Fibroblast of pulmonary artery (primary cell): ENCODE measurements at regions not wholly inside any gene's neighbourhood (a gene's known extent, or its start where the extent isn't known, plus 50 kb on each side); places are given as distances from the start of the nearest gene placed in this dataset.
A peak's percentile ranks its signal among the peaks of the same experiment; 100 is the strongest.
"Not testable (repeated sequence)": the region's sequence is repeated elsewhere in the genome, so short reads cannot be mapped to it uniquely, and the experiment has no call there.

ENCODE experiments used
- DNase-seq: peaks from one replicate; pipeline ENCODE4 v3.0.0-alpha.2; 2010; ENCODE audit warnings: low read depth
- H3K4me3 ChIP-seq: replicated peaks from 2 replicates; pipeline ENCODE4 v1.5.1; 2011; ENCODE audit warnings: low read depth, mild to moderate bottlenecking, control low read depth, low read length, moderate library complexity
- TF ChIP-seq, protein P1 (sequence below): IDR thresholded peaks from 2 replicates; pipeline ENCODE4 v1.5.1; 2011; ENCODE audit warnings: mild to moderate bottlenecking, control low read depth, low read length, inconsistent platforms; ENCODE audit errors: missing control alignments

- TF ChIP-seq, protein P1, sequence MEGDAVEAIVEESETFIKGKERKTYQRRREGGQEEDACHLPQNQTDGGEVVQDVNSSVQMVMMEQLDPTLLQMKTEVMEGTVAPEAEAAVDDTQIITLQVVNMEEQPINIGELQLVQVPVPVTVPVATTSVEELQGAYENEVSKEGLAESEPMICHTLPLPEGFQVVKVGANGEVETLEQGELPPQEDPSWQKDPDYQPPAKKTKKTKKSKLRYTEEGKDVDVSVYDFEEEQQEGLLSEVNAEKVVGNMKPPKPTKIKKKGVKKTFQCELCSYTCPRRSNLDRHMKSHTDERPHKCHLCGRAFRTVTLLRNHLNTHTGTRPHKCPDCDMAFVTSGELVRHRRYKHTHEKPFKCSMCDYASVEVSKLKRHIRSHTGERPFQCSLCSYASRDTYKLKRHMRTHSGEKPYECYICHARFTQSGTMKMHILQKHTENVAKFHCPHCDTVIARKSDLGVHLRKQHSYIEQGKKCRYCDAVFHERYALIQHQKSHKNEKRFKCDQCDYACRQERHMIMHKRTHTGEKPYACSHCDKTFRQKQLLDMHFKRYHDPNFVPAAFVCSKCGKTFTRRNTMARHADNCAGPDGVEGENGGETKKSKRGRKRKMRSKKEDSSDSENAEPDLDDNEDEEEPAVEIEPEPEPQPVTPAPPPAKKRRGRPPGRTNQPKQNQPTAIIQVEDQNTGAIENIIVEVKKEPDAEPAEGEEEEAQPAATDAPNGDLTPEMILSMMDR: no peak
- H3K4me3 ChIP-seq: no peak overlapping the region
Observed at GRCh38 chr4:72931346-72931745, 138.2 kb downstream of the COX18 start.

GRCh38 chr4:72929596-72930274, 139.8 kb downstream of the COX18 start:
- not testable (repeated sequence) for DNase-seq, H3K4me3 ChIP-seq

More at GRCh38 chr4:72931346-72931745, 138.2 kb downstream of the COX18 start:
- DNase-seq: no peak

- no peak overlapping the region for H3K4me3 ChIP-seq
- TF ChIP-seq, protein P1: no peak
- no peak for DNase-seq
Observed at GRCh38 chr4:72924814-72925213, 144.7 kb downstream of the COX18 start.

DNA sequence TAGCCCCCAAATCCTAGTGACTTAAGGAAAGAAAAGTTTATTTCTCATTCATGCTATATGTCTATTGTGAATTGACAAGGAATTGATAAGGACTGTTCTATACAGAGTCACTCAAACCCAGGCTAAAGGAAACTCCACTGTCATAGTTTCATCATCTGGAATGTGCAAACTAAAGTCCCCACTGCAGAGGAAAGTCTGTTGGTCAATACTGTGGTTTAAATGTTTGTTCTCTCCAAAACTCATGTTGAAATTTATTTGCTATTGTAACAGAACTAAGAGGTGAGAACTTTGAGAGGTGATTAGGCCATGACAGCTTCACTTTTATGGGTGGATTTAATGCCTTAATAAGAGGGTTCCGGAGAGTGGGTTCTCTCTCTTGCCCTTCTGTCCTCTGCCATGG, 149.6 kb downstream of the COX18 start:
- TF ChIP-seq, protein P1: no peak
- no peak overlapping the region for H3K4me3 ChIP-seq
- DNase-seq: peak; percentile 15

- no peak overlapping the region for H3K4me3 ChIP-seq
- TF ChIP-seq, protein P1: no peak
- no peak for DNase-seq
Observed at GRCh38 chr4:72919464-72919863, 150.1 kb downstream of the COX18 start.

- TF ChIP-seq, protein P1: no peak
- no peak overlapping the region for H3K4me3 ChIP-seq
- DNase-seq: no peak
Observed at GRCh38 chr4:72918362-72918761, 151.2 kb downstream of the COX18 start.

DNA sequence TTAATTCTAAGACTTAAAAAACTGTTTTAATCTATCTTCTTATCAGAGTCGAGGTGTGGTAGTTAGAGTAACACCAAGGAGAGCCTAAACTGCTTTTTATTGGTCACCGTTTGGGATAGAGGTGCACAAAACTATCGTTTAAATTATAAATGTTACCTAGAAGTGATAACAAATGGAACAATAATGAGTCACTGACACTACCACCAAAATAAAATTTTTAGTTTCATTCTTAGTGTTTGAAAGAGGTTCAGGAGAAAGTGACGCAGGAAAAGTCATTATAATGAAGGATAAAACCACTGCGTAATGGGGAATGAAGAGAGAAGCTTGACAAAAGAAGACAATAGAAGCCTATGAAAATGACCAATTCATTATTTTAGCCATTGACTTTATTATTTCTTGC, 158.2 kb downstream of the COX18 start:
- TF ChIP-seq, protein P1: no peak
- no peak overlapping the region for H3K4me3 ChIP-seq
- no peak for DNase-seq
